Limb (tissue), 2 donors: ENCODE measurements at regions not wholly inside any gene's neighbourhood (a gene's known extent, or its start where the extent isn't known, plus 50 kb on each side); places are given as distances from the start of the nearest gene placed in this dataset.

Experiments used
- DNase-seq, 2 donors: peaks; one replicate each; pipeline ENCODE4 v3.0.0-alpha.2; 2016; ENCODE audit errors: extremely low spot score in 2 of 2

DNA sequence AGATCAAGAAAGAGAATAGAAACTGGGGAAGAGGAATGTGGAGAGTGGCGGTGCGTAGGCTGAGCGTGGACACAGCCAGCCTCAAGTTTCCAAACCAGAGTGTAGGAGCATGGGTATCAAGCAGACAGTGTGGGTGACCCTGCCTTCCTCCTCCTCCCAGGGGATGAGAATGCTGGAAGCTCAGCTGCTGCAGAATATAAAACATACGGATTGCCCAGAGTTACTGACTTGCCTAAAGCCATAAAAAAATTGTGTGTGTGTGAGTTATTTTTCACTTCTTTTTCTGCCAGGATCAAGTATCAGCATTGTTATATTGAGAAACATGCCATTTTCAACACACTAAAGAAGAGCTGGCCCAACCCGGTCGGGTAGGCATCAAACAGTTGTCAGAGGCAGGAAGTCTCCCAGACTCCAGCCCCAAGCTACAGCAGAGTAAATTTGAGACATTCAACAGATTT, 333.3 kb upstream of the ACVR2A start:
- DNase-seq = peak; percentile 52 to 57

- DNase-seq = no peak
These were observed 335.0 kb upstream of the ACVR2A start for GRCh38 chr2:147509821-147510220.

- no peak for DNase-seq
These were observed 337.9 kb upstream of the ACVR2A start for GRCh38 chr2:147506889-147507288.

DNA sequence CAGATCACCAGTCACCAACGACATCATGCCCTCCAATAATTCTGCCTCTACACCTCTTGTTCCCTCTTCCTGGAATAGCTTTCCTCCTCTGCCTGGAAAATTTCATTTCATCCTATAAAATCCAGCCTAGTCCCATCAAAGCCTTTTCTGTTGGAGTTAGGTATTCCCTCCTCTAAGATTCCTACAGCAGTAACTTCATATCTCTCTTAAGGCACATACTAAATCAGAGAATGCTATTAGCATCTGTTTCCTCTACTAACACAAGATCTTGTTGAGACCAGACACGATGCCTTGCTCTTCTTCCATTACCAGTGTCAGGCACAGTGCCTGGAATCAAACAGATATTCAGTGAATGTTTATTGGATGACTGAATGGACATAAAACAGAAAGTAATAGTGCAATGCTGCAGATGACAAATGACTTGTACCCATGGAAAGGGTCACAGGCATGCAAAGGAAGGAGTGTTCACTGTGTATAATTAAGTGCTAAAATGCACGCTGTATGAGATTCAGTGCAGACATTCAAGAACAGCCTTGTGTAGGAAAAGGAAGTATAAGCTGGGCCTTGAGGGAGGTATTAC, 342.0 kb upstream of the ACVR2A start:
- no peak for DNase-seq

- no peak for DNase-seq
These were observed 342.9 kb upstream of the ACVR2A start for GRCh38 chr2:147501968-147502367.

- no peak for DNase-seq
These were observed 343.9 kb upstream of the ACVR2A start for GRCh38 chr2:147500819-147501395.

- no peak for DNase-seq
These were observed 344.6 kb upstream of the ACVR2A start for GRCh38 chr2:147500229-147500628.

- DNase-seq = no peak
These were observed 345.0 kb upstream of the ACVR2A start for GRCh38 chr2:147499785-147500184.

GRCh38 chr2:147495734-147496133, 349.1 kb upstream of the ACVR2A start:
- DNase-seq = no peak

DNA sequence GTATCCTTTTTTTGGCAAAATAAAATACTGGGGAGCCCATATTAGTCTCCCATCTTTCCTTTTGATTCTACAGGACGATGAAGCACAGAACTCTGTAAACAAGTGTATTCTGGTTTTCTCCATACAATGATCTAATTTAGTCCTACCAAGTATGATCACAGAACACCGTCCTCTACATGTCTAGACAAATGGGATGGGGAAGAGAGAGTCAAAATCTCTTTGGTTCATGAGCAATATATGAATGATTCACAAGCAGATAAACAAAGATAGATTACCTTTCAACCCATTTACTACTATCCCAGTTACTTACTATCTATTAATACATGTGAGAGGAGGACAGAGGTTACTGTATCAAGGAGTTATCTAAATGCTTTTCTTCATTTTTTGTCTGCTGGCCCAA, 352.4 kb upstream of the ACVR2A start:
- DNase-seq = no peak

DNA sequence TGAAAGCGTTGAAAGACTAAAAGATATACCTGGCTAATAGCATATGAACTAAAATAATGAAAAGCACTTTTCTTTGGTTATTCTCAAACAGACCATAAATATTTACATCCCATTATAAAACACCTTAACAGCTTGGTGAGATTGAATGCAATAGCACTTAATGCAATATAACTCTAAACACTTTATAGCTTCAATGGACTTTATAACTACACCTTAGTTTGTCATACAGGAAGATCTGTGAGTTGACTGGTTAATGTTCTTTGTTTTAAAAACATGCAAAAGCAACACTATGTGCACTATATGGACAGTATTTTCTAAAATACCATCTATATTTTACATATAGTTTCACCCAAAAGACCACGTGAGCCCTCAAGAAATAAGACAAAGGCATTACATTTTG, 353.3 kb upstream of the ACVR2A start:
- no peak for DNase-seq

DNA sequence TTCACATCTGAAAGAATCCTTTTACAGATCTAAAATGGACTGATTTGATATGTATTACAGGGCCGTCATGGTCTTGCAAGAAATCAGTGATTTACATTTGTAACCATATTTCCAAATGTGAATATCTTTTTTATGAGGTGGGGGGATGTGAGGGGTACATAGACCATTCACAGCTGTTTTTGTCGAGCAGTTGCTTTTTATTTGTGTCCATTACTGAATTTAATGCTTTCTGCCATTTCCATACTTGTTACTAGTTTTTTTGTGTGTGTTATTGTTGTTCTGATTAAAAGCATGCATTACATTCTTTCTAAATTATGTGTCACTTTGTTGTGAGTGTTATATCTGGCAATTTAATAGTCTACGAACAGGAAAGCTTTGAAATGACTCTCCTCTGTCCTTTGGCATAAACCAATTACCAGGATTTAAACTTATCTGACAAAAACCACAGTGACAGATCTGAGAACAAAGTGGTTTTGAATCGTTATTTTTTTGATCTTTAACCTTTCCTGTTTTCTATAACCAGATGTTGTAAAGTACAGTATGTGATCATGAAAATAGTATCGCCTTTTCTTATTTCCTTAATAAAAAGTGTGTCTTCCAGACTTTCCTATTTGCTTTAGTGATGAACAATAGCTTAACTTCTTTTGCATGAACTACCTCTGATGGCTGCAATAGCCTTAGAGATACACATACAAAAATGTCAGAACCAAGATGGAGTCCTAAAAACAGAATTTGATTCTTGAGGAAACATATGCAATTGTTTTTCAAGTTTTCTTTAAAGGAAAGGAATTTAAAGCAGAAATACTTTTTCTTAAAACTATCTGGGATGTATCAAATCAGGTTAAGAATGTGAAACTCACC, 354.2 kb upstream of the ACVR2A start:
- no peak for DNase-seq

- no peak for DNase-seq
These were observed 356.4 kb upstream of the ACVR2A start for GRCh38 chr2:147488472-147488871.

DNA sequence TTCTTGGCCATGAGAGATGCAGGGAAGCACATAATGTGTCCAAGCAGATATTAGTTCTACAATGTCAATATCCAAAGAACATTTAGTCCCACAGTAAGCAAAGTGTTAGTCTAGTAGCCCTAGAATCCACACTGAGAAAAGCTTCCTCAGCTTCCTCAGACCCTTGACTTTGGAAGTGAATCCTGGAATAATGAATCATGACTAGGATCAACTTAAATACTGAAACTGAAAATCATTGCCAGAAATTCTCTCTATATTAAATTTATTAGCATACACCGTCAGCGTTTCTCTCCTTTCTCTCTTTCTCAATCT, 356.9 kb upstream of the ACVR2A start:
- DNase-seq = no peak

DNA sequence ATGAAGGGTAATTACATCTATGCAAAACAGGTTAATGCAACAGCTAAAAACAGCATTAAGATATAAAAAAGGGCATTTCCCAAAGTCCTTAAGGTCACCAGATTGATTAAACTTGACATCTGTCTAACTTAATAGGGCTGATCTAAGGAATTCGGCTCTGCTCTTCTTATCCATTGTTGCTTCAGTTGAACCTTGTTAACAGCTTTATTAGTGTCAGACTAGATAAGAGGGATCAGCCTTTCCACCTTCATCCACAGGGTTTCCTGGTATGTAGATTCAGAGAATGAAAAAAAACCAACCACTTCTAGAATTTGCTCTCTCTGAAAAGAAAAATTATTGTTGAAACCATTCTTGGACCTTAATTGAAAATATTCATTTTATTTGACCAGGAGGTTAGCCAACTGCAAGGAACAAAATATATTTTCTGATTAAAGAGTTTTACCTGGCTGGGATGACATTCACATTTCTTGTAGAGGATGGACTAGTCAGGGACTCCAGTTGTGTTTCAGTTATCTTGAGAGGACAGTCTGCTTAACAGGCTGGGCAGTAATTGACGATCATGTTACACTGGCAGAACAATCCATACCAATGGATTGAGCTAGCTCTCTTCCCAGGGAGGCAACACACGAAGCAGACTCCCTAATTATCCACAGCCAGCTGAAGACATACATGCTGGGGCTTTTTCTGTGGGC, 357.4 kb upstream of the ACVR2A start:
- no peak for DNase-seq

- DNase-seq = no peak
These were observed 359.5 kb upstream of the ACVR2A start for GRCh38 chr2:147485210-147485851.

DNA sequence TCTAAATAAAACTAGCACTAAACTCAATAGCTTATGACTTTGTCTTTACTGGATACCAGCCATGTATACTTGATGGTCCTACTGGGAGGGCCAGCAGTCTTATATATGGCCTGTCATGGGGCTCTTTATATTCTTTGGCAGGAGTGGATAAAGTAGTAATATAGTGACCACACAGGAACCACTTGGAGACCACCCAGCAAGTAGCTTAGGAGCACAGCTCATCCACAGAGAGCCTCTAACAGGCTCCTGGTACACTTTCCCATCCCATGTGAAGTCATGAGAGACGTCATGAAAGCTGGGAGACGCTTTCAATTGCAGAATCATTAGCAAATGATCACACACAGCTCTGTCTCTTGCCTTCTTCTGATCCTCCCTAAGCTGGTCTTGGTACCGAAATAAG, 360.9 kb upstream of the ACVR2A start:
- DNase-seq = no peak

GRCh38 chr2:147482916-147483669, 361.7 kb upstream of the ACVR2A start:
- DNase-seq = no peak

- DNase-seq = no peak
These were observed 362.5 kb upstream of the ACVR2A start for GRCh38 chr2:147482111-147482895.

- no peak for DNase-seq
These were observed 365.5 kb upstream of the ACVR2A start for GRCh38 chr2:147479358-147479757.
